NCI-H774 (cell line): ENCODE measurements at regions not wholly inside any gene's neighbourhood (a gene's known extent, or its start where the extent isn't known, plus 50 kb on each side); places are given as distances from the start of the nearest gene placed in this dataset.
"Not testable (repeated sequence)": the region's sequence is repeated elsewhere in the genome, so short reads cannot be mapped to it uniquely, and the experiment has no call there.

ENCODE experiments used
- DNase-seq: peaks from one replicate; lab custom pipeline; 2025; lab: John Stamatoyannopoulos, UW

GRCh38 chr13:22757530-22758120, 423.2 kb upstream of the SGCG start:
- no peak for DNase-seq

DNA sequence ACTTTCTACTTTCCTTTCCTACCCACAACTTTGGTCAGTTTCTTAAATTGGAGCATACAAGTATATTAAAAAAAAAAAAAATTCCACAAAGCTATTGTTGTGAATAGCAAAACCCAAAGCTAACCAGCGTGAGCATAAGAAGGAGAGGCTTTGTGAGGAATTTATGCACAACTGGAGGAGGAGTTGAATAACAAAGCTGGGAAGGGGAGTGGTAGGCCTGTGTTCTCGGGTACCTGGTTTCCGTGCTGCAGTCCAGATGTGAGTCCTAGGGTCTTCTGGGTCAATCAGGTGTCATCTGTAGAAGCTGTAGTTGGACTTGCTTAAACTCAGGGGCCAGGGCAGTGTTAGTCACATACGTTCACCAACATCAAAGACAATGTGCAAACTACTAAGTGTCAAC, 422.5 kb upstream of the SGCG start:
- no peak for DNase-seq

DNA sequence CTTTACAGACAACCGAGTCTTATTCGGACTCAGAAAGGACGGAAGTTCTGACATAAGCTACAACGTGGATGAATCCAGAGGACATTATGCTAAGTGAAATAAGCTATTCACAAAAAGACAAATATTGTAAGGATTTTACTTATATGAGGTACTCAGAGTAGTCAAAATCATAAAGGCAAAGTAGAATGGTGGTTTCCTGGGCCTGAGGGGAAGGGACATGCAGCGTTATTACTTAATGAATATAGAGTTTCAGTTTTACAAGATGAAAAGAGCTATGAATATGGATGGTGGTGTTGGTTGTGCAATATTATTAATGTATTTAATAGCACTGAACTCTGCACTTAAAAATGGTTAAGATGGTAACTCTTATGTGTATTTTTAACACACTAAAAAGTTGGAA, 419.1 kb upstream of the SGCG start:
- no peak for DNase-seq

GRCh38 chr13:22765547-22765946, 415.2 kb upstream of the SGCG start:
- DNase-seq: no peak

DNA sequence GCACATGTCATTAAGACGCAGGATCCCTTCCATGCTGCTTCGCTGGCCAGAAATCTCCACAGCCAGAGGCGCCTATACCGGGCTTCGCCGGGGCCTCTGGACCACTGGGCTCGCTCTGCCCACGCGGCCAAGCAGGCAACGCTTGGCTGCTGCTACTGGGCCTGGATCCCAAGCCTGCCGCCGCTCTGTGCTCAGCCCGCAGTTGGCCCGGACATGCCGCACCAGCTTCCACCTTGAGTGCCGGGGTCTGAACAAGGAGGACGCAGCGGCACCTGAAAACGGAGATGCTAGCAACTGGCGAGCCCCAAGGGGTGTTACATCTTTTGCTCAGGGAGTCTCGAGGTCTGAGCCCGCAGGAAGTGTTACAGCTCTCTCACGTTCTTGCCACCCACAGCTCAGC, 409.9 kb upstream of the SGCG start:
- DNase-seq: no peak

- DNase-seq: no peak
These were observed 407.3 kb upstream of the SGCG start for GRCh38 chr13:22773465-22773864.

DNA sequence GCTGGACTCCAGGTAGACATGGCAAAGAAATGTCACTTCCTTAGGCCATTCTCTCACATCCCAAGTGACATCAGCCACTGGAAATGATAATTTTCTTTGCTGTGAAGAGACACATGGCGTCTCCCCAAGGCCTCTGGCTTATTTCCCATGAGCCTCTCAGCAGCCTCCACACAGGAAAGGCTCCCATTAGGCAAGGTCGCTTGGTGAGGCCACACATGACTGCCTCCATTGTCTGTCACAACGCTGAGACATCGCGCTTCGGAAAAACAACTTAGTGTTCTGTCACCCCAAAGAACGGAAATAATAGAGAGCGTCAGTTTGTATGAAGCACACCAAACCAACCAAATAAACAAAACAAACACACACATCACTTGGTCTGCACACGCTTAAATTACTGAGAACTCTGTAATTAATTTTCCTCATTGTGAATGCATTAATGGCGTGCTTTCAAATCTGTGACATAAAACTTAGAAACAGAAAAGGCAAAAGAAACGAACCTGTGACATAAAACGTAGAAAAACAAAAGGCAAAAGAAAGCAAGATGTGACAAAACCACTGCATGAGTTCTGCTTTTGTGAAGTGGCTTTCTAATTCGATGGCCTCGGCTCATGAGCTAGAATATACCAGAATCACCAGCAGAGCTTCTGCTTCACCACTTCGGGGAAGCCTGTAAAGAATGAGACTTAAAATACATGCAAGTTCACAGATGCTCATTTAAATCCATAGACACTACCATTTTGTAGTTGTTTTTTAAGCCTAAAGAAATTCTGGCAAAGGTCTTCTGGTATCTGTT, 404.2 kb upstream of the SGCG start:
- DNase-seq: no peak

DNA sequence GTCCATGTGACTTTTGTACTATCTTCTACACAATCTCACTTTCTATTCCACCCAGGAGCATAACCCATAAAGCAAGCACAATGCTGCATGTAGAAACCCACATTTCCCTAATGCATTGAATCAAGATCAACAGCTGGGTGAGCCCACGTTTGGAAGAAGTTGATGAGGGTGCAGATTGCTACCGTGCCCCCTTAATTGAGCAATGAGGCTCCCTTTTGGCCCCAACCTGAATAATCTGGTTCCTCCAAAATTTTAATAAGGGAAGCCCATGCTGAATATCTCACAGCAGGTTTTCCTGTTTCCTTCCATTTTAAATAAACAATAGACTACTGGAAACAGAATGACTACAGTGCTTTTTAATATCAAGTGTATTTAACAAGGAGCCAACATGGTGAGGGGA, 403.6 kb upstream of the SGCG start:
- DNase-seq: no peak

GRCh38 chr13:22789027-22789593, 391.7 kb upstream of the SGCG start:
- no peak for DNase-seq

GRCh38 chr13:22789916-22790315, 390.9 kb upstream of the SGCG start:
- no peak for DNase-seq

DNA sequence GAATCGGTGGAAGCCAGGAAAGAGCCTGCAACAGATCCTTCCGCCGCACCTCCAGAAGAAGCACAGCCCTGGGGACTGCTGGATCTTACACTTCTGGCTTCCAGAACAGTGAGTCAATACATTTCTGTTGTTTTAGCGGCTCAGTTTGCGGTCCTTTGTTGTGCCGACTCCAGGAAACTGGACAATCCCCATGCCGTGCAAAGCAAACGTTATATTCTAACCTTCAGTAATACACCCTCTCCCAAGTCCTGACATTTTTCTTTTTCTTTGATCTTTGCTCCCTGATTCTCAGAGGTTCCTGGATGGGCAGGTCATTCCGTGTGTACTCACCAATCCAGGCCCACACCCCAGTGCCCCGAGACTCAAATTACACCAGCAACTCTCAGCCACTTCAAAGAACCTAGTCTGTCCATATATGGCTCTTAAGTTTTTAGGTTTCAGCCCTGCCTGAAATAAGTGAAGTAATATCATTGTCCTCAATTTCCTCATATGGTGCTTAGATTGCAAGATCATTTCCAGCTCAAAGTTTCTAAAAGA, 387.1 kb upstream of the SGCG start:
- DNase-seq: no peak

DNA sequence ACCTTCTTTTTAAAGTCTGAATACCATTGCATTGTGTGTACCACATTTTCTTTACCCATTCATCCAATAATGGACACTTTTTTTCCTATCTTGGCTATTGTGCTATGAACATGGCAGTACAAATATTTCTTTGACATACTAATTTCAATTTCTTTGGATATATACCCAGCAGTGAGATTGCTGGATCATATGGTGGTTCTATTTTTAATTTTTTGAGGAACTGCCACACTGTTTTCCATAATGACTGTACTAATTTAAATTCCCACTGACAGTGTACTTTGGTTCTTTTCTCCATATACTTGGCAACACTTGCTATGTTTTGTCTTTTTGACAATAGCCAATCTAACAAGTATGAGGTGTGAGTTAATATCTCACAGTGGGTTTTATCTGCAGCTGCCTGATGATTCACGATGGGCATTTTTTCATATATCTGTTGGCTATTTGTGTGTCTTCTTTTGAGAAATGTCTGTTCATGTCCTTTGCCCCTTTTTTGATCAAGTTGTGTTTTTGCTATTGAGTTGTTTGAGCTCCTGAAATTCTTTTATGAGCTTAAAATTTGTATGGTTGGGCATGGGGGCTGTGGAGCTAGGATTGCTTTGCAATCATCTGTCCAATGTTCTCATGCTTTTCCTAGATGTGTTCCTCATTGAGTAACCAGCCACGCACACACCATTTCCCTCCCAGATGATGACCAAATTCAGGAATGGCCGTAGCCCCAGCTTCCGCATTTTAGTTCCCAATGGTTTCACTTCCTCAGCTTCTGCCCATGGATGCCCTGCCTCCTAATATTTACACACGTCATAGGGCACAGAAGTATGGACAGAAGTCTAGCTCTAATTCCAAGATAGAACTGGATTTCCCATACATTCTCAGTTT, 380.0 kb upstream of the SGCG start:
- DNase-seq: no peak

GRCh38 chr13:22801402-22802003, 379.3 kb upstream of the SGCG start:
- DNase-seq: no peak

DNA sequence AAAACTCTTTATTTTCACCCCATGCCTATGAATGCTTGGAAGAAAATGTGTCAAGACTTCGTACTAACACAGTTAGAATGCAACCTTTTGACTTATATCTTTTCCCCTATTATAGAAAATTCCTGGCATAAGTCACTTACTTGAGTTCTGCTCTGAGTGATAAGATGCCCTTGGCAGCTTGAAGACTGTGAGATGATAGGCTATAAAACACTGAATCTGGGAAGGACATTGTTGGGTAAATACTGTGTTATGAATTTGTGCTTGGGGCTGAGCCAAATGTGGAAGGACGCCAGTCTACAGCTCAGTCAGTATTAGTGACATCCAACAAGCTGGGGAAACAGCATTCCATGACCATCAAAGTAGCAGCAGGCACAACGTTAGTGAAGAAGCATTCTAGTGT, 368.0 kb upstream of the SGCG start:
- no peak for DNase-seq

DNA sequence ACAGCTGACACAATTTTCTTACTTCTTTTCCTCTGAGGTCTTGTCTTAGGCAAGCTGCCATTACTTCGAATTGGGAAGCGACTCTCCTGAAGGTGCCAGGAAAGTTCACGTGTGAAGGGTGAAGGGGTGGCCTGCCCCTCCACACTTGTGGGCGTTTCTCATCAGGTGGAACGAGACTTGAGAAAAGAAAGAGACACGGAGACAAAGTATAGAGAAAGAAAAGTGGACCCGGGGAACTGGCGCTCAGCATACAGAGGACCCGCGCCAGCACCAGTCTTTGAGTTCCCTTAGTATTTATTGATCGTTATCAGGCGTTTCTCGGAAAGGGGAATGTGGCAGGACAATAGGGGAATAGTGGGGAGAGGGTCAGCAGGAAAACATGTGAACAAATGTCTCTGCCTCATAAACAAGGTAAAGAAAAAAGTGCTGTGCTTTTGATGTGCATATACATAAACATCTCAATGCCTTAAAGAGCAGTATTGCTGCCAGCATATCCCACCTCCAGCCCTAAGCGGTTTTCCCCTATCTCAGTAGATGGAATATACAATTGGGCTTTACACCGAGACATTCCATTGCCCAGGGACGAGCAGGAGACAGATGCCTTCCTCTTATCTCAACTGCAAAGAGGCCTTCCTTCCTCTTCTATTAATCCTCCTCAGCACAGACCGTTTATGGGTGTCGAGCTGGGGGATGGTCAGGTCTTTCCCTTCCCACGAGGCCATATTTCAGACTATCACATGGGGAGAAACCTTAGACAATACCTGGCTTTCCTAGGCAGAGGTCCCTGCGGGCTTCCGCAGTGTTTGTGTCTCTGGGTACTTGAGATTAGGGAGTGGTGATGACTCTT, 367.0 kb upstream of the SGCG start:
- not testable (repeated sequence) for DNase-seq

- not testable (repeated sequence) for DNase-seq
These were observed 366.3 kb upstream of the SGCG start for GRCh38 chr13:22814433-22814832.

- no peak for DNase-seq
These were observed 359.2 kb upstream of the SGCG start for GRCh38 chr13:22821589-22821988.

DNA sequence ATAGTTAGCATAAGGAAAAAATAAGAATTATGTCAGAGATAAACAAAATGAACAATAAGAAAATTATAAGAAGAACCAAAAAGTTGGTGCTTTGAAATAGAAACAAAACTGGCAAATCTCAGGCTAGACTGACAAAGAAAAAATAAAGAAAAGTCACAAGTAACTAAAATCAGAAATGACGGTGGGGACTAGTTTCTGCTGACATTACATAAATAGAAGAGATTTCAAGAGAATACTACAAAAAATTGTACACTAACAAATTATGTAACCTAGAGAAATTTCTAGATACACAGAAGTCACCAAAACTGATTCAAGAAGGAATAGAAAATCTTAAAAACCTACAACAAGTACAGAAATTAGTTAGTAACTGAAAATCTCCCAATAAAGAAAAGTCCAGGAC, 355.6 kb upstream of the SGCG start:
- no peak for DNase-seq

- no peak for DNase-seq
These were observed 352.7 kb upstream of the SGCG start for GRCh38 chr13:22828081-22828480.

- no peak for DNase-seq
These were observed 344.3 kb upstream of the SGCG start for GRCh38 chr13:22836475-22836874.
